Left kidney (tissue), 1 donor: ENCODE measurements at regions not wholly inside any gene's neighbourhood (a gene's known extent, or its start where the extent isn't known, plus 50 kb on each side); places are given as distances from the start of the nearest gene placed in this dataset.
A peak's percentile ranks its signal among the peaks of the same experiment; 100 is the strongest.
"Not testable (repeated sequence)": the region's sequence is repeated elsewhere in the genome, so short reads cannot be mapped to it uniquely, and the experiment has no call there.

ENCODE experiments used
- DNase-seq: peaks from one replicate; pipeline ENCODE4 v3.0.0-alpha.2; 2013

DNA sequence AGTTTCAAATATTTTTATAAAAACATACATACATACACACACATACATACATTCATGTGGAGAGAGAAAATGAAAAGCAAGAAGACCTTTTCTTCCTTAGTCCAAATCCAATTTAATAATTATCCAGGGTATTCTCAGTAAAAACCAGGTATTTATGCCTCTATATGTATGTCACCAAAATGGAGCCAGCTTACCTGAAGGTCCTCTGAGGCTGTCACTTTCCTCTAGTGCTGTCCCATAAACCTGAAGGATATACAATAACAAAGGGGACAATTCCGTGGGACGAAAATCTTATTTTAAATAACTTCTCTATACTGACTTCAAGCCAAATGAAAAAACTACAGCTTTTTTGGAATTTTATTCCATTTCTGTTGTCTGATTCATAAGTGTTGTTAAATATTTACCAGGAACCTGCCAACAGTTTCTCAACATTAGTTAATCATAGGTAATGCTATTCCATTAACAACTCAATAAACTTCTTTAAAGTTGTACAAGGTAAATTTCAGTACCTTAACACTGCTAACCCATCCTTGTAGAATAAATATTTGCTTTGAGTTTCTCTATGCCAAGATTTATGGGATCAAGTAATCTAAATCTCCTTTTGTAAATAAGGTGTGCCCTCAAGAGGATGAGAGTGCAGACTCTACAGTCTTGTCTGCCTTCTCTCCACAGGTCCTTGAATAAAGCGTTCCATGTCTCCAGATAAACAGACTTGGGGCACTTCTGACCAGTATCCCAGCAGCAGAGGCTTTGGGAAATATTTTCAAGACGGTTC lies 260.3 kb downstream of the AHR start:
- no peak for DNase-seq

DNA sequence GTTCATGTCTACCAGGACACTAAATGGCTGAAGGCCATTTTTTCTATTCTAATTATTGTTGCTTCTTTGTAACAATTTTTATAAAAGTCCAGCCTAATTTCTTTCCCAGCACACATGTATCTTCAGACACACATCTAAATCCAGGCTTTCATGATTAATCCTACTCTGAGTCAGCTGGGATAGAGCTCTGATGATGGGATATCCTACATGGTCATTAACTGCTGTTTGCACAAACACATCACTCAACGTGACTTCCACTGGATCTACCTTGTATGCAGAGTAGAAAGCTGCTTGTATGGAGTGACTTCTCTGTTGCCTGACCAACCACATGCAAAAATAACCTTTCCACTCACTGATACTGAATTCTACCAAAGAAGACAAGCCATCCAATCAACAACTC lies 260.9 kb downstream of the AHR start:
- no peak for DNase-seq

DNA sequence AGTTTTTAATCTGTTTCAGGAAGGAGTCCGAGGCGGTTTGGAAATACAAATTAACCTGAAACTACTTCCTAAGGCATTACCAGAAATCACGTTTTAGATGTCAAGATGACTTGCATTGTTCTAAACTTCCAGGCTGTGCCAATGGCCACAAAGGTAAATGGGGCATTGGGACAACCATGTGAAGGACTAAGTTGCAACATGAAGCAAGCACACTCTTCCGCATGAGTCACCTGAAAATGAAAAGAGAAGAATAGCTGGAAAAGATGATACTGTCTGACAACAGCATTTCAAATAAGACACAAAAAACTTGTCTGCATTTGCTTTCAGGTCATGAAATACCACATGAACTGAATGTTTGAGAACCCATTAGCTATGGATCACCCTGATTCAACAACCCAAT lies 262.1 kb downstream of the AHR start:
- no peak for DNase-seq

GRCh38 chr7:17560966-17561365 lies 262.5 kb downstream of the AHR start:
- DNase-seq = no peak

GRCh38 chr7:17564678-17565212 lies 266.3 kb downstream of the AHR start:
- no peak for DNase-seq

DNA sequence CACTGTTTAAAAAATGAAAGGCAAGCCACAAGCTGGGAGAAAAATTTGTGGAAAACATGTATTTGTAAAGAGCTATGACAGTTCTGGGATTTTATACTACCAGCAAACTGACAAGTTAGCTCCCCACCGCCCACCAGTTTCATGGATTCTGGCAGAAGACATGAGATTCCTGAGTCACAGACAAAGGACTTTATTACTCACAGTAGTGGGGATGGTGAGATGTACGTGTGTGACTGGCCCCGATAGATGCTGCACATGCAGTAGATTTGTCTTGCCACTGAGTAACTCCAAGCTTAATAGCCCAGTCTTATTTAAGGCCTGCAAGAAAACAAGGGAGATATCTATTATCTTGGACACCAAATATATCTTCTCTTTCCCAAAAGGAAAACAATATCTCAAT lies 281.7 kb downstream of the AHR start:
- DNase-seq = no peak

- no peak for DNase-seq
Observed at GRCh38 chr7:17580856-17581255, 282.4 kb downstream of the AHR start.

DNA sequence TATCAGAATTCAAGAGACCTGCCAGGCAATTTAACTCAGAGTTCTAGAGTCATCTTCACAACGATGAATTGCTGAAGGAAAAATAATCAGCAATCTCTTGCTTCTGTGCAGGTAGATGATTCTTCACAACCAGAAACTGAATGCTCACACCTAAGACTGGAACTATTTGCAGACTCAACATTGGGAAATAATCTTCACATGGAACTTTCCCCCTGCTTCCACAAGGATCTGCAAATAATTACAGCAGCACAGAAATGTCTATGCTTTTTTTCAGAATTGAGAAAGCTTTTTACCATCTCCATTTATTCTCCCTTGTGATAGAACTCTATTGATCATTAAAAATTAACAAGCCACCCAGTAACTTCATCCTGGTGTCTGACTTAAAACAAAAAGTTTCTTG lies 282.8 kb downstream of the AHR start:
- no peak for DNase-seq

DNA sequence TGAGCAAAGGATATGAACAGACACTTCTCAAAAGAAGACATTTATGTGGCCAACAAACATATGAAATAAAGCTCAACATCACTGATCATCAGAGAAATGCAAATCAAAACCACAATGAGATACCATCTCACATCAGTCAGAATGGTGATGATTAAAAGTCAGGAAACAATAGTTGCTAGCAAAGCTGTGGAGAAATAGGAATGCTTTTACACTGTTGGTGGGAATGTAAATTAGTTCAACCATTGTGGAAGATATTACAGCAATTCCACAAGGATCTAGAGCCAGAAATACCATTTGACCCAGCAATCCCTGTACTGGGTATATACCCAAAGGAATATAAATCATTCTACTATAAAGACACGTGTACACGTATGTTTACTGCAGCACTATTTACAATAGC lies 284.2 kb downstream of the AHR start:
- DNase-seq = not testable (repeated sequence)

DNA sequence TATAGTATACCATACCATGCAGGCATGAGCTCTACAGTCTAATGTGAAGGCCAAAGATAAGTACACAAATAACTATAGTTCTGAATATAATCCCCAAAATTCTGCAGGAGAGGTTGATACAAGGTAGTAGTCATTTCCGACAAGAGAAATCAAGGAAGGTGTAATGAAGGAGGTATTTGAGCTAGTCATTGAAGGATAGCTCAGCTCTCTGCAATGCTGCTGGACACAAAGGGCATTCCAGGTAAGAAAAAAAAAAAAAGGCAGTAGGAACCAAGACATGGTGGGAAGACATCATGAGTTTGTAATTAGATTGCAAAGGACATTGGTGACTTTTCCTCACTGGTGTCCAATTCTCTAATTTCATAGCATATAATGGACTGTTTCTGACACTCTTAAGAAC lies 285.3 kb downstream of the AHR start:
- DNase-seq = no peak

GRCh38 chr7:17584822-17585221 lies 286.4 kb downstream of the AHR start:
- DNase-seq = no peak

DNA sequence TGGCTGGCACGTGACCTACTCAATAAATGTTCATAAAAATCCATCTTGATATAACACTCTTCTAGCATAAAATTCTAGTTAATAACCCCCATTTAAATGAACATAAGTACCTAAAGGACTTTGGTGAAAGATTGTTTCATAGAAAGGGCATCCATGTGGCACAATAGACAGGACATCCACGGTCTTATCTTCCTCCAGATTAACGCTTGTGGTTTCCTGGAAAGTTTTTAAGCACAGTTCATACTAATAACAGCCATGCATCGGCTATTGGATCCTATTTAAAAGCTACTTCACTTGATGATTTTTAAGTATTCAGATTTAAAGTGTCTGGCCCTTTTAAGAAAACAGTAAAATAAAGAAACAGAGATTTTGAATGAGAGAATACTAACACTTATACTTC lies 288.3 kb downstream of the AHR start:
- no peak for DNase-seq

- DNase-seq = no peak
Observed at GRCh38 chr7:17588730-17589129, 290.3 kb downstream of the AHR start.

- no peak for DNase-seq
Observed at GRCh38 chr7:17589671-17590070, 291.2 kb downstream of the AHR start.

- no peak for DNase-seq
Observed at GRCh38 chr7:17590221-17590620, 291.8 kb downstream of the AHR start.

GRCh38 chr7:17593819-17594419 lies 295.5 kb downstream of the AHR start:
- DNase-seq = peak; percentile 46

DNA sequence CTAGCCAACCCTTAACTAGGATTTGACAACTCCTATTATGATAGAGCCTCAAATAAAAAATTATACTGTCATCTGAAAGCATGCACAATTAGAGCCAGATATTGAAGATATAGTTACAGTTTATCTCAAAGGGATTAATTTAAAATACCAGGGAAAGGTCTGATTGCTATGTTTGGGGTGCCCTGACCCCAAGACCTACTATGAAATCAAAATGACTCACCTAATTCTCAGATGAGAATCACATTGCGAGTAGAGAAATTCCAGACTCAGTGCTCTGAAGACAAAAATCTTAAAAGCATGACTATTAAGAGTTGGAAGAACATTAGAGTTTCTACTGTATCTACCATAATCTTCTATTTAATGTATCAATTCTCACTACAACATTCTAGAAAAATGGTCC lies 297.1 kb downstream of the AHR start:
- DNase-seq = no peak

DNA sequence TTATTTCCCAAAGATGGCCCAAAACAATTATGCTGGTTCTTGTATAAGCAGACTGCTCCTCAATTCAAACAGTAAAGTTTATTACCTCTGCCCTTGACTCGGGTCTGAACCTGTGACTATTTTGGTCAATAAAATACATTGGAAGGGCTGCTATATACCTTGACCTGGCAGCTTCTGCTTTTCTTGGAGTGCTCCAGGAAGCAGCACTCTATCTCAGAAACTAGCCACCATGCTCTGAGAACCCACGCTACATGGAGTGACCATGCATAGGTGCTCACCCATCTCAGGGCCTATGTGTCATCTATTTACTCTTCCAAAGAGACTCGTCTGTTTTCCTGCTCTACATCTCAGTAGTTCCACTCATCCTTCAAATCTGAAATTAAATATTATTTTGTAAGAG lies 299.9 kb downstream of the AHR start:
- no peak for DNase-seq

GRCh38 chr7:17598846-17599245 lies 300.4 kb downstream of the AHR start:
- DNase-seq = no peak

DNA sequence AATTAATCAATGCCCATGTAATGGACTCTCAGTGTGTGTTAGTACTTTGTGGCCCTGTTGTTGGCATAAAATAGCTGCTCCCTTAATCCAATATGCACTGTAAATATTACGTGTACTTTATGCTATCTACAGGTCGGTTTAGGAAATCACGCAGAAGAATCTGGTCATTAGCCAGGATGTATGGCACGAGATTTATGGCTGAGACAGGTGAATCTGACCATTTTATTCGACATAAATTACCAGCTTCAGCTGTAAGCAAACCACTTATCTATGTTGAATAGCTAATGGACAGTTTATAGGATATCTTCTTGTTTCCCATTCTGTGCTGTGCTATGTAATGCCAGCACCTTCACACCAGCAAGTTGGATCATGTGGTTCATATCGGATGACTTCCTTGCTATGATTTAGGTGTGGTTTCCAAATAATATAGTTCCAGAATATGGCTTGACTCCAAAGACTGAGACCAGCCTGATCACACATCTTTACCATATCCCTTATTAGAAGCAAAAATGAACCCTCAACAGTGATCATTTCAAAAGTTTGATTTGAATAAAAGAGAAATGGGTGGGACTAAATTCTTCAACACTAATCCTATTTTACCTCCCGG lies 301.4 kb downstream of the AHR start:
- no peak for DNase-seq

GRCh38 chr7:17600340-17600752 lies 301.9 kb downstream of the AHR start:
- DNase-seq = no peak

- no peak for DNase-seq
Observed at GRCh38 chr7:17601921-17602320, 303.5 kb downstream of the AHR start.

DNA sequence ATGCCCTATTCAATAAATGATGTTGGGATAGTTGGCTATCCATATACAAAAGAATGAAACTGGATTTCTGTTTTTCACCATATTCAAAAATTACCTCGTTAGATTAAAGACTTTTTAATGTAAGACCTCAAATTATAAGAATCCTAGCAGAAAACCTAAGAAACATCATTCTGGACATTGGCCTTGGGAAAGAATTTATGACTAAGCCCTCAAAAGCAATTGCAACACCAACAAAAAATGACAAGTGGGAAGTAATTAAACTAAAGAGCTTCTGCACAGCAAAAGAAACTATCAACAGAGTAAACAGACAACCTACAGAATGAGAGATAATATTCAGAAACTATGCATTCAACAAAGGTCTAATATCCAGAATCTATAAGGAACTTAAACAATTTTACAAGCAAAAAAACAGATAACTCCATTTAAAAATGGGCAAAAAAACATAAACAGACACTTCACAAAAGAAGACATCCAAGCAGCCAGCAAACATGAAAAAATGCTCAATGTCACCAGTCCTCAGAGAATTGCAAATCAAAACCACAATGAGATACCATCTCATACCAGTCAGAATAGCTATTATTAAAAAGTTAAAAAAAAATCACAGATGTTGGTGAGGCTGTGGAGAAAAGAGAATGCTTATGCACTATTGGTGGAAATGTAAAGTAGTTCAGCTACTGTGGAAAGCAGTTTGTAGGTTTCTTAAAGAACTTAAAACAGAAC lies 309.8 kb downstream of the AHR start:
- no peak for DNase-seq
